ENCODE measurements at regions not wholly inside any gene's neighbourhood (a gene's known extent, or its start where the extent isn't known, plus 50 kb on each side); places are given as distances from the start of the nearest gene placed in this dataset.

GRCh38 chr1:34278211-34278610 lies 101.5 kb downstream of the C1orf94 start:
- Histone ChIP-seq H3K4me1 (no peaks in the 10 kb centered on the region), H3K36me3 (no peaks in the 10 kb centered on the region), H3K4me3 (no peak overlapping the region), H3K27ac (no peak overlapping the region), H3K9me3 (no peaks in the 10 kb centered on the region), H3K27me3 (no peaks in the 10 kb centered on the region)
- intact Hi-C loops (cut with DNase I), result no loop called here
- DNase-seq (no peak), ATAC-seq (no peak)
- WGBS (ENCODE audit: insufficient coverage, low coverage, low lambda C conversion rate, missing lambda C conversion rate), result 76% methylated on average over 4 of the region's 4 CpGs
- TF ChIP-seq CTCF (IDR thresholded peaks at IDR 0.05) (no peak), POLR2A (IDR thresholded peaks at IDR 0.05) (no peak)

DNA sequence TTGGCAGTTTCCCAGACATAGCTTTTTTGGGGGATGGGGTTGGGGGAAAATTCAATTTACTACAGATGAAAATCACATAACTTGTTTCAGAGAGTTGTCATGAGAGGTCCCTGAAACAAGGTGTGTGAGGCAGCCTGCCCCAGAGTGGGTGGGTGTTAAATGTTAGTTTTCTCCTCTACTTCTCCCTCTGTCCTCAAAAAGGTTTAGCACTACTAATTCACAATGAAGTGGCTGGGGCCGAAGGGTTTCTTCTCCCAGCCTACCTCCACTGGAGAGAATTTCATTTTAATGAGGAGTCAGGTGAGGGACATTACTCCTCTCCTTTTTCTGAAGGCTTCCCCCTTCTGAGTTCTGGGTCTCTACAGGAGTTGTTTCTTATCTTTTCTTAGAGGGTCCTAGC lies 103.3 kb downstream of the C1orf94 start:
- no peaks in the 10 kb centered on the region for H3K9me3 ChIP-seq

DNA sequence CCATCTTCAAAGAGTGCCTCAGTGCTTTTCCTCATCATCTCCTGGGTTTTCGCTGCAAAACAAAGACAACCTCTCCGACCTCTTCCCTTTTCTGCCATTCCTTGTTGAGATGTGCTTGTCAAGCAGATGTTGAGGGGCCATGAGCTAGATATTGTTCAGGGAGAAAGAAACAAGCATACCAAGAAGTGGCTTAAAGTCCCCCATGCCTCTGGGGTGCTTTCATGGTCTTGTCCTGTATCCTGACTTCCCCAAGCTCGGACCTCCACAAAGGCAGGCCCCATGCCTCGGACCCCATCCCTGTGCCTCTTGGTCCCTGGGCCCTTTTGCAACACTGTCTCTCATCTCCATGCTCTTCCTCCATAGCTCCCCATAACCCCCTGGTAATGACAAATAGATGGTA lies 103.8 kb downstream of the C1orf94 start:
- Histone ChIP-seq H3K27ac (no peak overlapping the region), H3K27me3 (no peaks in the 10 kb centered on the region), H3K4me1 (no peaks in the 10 kb centered on the region), H3K4me3 (no peak overlapping the region), H3K36me3 (no peaks in the 10 kb centered on the region), H3K9me3 (no peaks in the 10 kb centered on the region)
- 55% methylated on average over 4 of the region's 4 CpGs for WGBS (ENCODE audit: insufficient coverage, low coverage, low lambda C conversion rate, missing lambda C conversion rate)
- intact Hi-C loops (cut with DNase I), result no loop called here
- DNase-seq (no peak), ATAC-seq (no peak)
- TF ChIP-seq CTCF (IDR thresholded peaks at IDR 0.05) (no peak), POLR2A (IDR thresholded peaks at IDR 0.05) (no peak)

More for the DNA sequence above, 103.3 kb downstream of the C1orf94 start:
- Histone ChIP-seq H3K27me3 (no peaks in the 10 kb centered on the region), H3K4me3 (no peak overlapping the region), H3K4me1 (no peaks in the 10 kb centered on the region), H3K36me3 (no peaks in the 10 kb centered on the region), H3K27ac (no peak overlapping the region)
- ATAC-seq (no peak), DNase-seq (no peak)
- 80% methylated on average over 1 of the region's 1 CpG for WGBS (ENCODE audit: insufficient coverage, low coverage, low lambda C conversion rate, missing lambda C conversion rate)
- TF ChIP-seq CTCF (IDR thresholded peaks at IDR 0.05) (no peak), POLR2A (IDR thresholded peaks at IDR 0.05) (no peak)
- intact Hi-C loops (cut with DNase I), result no loop called here

DNA sequence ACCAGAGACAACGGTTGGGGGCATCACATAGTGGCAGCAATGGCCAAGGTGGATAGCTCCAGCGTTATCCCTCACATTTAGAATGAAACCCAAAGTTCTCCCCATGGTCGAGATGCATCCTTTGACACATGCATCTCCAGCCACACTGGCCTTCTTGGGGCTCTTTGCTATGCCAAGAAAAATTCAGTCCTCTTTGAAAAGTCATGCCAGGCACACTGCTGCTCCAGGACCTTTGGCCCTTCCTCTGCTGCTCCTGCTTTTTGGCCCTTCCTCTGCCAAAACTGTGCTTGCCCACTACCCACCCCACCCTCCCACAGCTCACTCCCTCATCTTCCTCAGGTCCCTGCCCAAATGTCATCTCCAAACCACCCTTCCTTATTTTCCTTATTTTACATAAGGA lies 106.4 kb downstream of the C1orf94 start:
- Histone ChIP-seq H3K36me3 (no peaks in the 10 kb centered on the region), H3K27ac (no peak overlapping the region), H3K9me3 (no peaks in the 10 kb centered on the region), H3K4me1 (no peaks in the 10 kb centered on the region), H3K4me3 (no peak overlapping the region), H3K27me3 (no peaks in the 10 kb centered on the region)
- TF ChIP-seq CTCF (IDR thresholded peaks at IDR 0.05) (no peak), POLR2A (IDR thresholded peaks at IDR 0.05) (no peak)
- no peak for DNase-seq
- WGBS (ENCODE audit: insufficient coverage, low coverage, low lambda C conversion rate, missing lambda C conversion rate), result 6% methylated on average over 3 of the region's 3 CpGs
- intact Hi-C loops (cut with DNase I), result no loop called here
- ATAC-seq, result no peak

DNA sequence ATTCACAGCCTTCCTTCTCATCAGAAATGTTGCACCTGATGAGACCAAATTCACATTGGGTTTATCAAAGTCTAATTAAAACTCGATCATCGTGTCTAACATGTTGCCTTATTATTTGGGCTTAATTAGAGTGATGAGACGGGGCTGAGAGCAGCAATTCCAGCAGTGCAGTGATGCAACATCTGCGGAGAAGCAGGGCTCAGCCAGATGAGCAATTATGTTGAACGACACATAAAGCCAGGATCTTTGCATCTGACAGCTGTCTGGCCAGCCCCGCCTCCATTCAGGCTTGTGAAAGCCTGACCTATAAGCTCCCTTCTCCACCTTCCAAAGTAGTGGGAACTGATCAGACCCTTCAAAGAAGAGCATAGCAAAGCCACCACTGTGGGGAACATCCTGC lies 109.8 kb downstream of the C1orf94 start:
- DNase-seq (no peak), ATAC-seq (no peak)
- Histone ChIP-seq H3K36me3 (no peaks in the 10 kb centered on the region), H3K4me1 (no peaks in the 10 kb centered on the region), H3K27me3 (no peaks in the 10 kb centered on the region), H3K27ac (no peak overlapping the region), H3K9me3 (no peaks in the 10 kb centered on the region), H3K4me3 (no peak overlapping the region)
- TF ChIP-seq POLR2A (IDR thresholded peaks at IDR 0.05), result no peak
- TF ChIP-seq CTCF (IDR thresholded peaks at IDR 0.05), result no peak
- intact Hi-C loops (cut with DNase I), result no loop called here
- 48% methylated on average over 5 of the region's 6 CpGs for WGBS (ENCODE audit: insufficient coverage, low coverage, low lambda C conversion rate, missing lambda C conversion rate)

All from right lobe of liver (tissue), 6 donors.